Right ventricle myocardium inferior (tissue), 1 donor: ENCODE measurements at regions not wholly inside any gene's neighbourhood (a gene's known extent, or its start where the extent isn't known, plus 50 kb on each side); places are given as distances from the start of the nearest gene placed in this dataset.
A peak's percentile ranks its signal among the peaks of the same experiment; 100 is the strongest.

Experiments used
- ATAC-seq: fragments of 200-7000 bp; cut with Tn5 transposase; one replicate; pipeline ENCODE4 v1.9.1; 2020; ENCODE audit warnings: mild to moderate bottlenecking, moderate library complexity
- DNase-seq: peaks from one replicate; pipeline ENCODE4 v3.0.0; 2021; ENCODE audit errors: missing footprints
- intact Hi-C: fragments of 100-400 bp; cut with DNase I; formaldehyde crosslinking; loops from one replicate; pipeline ENCODE4 v1.11.0; 2022
- donor health status: DM: no; HTN: yes; CAD: no; lungs with severe emphysema.

DNA sequence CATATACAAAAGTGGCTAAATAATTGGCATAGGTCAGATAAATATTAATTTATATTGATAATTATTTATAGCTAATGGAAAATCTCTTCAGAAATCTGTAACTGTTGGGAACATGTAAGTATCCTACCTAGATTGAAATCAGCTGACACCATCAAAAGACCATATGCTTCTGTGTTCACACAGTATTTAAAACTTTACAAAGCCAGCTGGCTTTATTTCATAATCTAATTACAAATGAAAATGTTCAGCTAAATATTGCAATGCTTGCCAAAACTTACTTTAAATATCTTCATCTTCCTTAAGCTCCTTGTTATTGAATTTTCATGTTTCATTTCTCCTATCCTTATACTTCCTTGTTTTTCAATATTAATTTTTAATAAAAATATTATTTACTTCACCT, 190.9 kb upstream of the DOK6 start:
- intact Hi-C loops = no loop called here
- ATAC-seq (no peak), DNase-seq (no peak)

- DNase-seq (no peak), ATAC-seq (no peak)
- intact Hi-C loops = no loop called here
These were observed 186.8 kb upstream of the DOK6 start for GRCh38 chr18:69213842-69214241.

GRCh38 chr18:69215161-69215560, 185.5 kb upstream of the DOK6 start:
- intact Hi-C loops = no loop called here
- no peak for DNase-seq
- ATAC-seq = no peak

- intact Hi-C loops = no loop called here
- no peak for ATAC-seq
- DNase-seq = no peak
These were observed 184.4 kb upstream of the DOK6 start for GRCh38 chr18:69216321-69216720.

- ATAC-seq = no peak
- no peak for DNase-seq
- intact Hi-C loops = no loop called here
These were observed 183.3 kb upstream of the DOK6 start for GRCh38 chr18:69217196-69218000.

GRCh38 chr18:69220529-69220928, 180.2 kb upstream of the DOK6 start:
- DNase-seq (no peak), ATAC-seq (no peak)
- intact Hi-C loops = no loop called here

DNA sequence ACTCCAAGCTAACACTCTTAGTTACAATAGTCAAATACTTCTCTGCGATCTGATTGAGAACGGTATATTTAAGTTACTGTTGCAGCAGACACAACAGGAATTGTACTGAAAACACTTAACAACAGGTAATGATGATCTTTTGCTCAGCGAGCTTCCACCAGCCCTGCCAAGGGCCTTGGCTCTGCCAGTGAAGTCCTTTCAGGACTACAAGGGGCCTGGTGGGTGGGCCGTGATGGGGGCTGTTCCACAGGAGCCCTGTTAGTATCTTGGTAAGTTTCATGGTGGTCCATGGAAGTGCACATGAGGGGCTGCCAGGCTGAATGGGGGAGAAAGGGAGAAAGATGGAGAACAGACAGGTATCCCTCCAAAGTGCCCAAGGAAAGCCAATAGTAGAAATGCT, 178.6 kb upstream of the DOK6 start:
- no peak for DNase-seq
- no peak for ATAC-seq
- intact Hi-C loops = no loop called here

GRCh38 chr18:69226971-69227370, 173.7 kb upstream of the DOK6 start:
- DNase-seq (no peak), ATAC-seq (no peak)
- intact Hi-C loops = no loop called here

DNA sequence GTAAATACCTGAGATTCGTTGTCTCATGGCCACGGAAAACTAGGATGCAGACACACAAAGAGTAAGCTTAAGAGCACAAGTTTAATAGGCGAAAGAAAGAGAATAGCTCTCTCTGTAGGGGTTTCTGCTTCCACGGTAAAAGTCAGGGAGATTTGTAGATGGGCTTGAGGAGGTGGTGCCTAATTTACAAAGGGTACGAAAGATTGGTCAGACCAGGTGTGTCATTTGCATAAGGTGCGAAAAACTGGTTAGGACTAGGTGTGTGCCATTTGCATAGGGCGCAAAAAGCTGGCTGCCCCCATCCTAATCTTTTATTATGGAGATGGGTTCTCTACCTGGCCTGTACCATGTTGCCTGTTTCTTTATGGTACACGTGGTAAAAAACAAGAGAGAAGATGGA, 170.5 kb upstream of the DOK6 start:
- no peak for ATAC-seq
- DNase-seq = no peak
- intact Hi-C loops = loop anchor here (5.0 kb wide), 1 partner anchor 88 kb away; no protein-coding TSS in a partner anchor

GRCh38 chr18:69233465-69234054, 167.1 kb upstream of the DOK6 start:
- intact Hi-C loops = loop anchor here (5.0 kb wide), 1 partner anchor 91 kb away; no protein-coding TSS in a partner anchor

DNA sequence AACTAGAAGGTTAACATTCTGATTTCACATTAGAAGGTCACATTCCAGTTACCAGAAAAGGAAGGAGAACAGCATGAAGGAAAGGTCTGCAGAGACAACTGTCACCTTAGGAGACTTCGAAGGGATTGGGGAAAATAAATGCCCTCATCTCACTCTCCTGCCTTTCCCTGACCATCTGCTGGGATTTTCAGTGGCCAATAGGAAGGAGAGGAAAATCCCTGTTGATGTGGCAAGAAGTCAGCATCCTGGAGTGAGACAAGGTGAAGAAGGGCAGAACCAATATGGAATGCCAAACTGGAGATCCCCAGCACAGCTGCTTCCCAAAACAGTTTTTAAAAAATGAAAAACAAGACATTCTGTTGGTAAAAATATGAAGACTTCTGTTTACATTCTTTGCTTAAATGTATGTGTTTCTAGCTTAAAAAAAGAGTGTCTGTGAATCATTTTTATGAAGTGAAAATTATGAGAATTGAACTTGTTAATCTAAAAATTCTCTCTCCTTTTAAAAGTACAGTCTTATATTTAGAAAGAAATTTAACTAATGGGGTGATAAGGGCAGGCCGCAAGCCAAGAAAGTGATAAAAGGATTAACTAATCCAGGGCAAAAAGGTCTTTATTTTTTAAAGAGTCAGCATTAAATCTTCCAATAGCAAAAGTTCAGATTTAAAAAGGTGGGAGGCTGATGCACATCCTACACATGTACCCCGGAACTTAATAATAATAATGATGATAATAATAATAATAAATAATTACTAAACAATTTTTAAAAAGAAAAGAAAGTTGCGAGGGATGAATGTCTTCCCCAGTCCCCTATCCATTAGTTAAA, 160.6 kb upstream of the DOK6 start:
- DNase-seq (no peak), ATAC-seq (no peak)
- intact Hi-C loops = no loop called here

More at GRCh38 chr18:69233465-69234054, 167.1 kb upstream of the DOK6 start:
- peak; percentile 78 for ATAC-seq
- DNase-seq = no peak

- intact Hi-C loops = no loop called here
- DNase-seq (no peak), ATAC-seq (no peak)
These were observed 154.7 kb upstream of the DOK6 start for GRCh38 chr18:69246027-69246426.

DNA sequence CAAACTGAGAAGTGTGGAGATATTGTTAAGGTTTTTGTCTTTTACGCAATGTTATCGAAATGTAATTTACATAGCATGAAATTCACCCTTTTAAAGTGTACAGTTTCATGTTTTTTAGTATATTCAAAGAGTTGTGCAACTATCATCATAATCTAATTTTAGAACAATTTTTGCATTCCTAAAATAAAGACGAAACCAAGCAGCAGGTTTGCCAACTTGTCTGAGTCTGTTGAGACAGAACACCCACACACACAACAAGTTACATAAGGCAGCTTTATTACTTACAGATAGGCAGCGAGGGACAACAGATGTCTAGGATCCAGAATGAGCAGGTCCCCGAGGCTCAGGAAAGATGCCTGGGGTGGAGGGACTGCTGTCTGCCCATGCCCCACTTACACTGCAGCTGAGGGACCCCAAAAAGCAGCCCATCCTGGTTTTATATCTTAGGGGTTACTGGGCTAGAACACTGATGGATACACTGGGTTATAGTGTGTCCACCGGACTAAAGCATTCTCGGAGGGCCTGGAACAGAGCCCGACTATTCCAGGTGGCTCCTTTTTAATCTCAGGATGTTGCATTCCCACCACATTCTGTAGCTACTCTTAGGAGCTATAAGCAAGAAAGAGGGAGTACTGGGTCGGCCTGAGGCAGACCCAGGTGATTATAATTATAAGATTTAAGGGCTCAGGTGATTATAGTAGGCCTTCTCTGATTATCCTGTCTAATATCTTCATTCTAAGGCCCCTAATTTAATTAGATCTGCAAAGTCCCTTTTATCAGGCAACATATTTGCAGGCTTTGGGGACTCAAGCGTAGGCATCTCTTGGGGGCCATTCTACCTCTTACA, 150.2 kb upstream of the DOK6 start:
- ATAC-seq (no peak), DNase-seq (no peak)
- intact Hi-C loops = no loop called here

DNA sequence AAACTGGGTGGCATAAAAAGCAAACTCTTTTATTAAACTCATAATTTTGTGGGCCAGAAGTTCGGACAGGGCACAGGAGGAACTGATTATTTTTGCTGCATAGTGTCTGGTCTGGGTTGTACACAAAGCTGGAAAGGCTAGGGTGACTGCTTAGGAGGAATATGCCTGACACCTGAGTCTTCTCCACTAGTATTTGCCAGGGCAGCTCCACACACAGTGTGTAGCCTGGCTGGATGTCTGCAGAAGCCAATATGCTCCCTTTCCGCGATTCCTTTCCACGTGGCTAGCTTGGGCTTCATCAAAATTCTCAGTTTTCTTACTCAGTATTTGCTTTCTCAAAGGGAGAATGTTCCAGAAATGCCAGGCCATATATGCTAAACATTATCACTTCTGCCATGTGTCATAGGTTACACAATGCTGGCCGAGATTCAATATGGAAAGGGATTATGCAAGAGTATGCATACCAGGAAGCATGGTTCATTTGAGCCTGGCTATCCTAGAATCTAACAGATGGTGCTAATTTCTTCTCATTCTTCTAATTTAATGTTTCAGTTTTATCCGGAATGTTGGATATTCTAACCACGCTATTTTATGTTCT, 142.7 kb upstream of the DOK6 start:
- ATAC-seq = no peak
- intact Hi-C loops = no loop called here
- no peak for DNase-seq

- intact Hi-C loops = no loop called here
- DNase-seq = no peak
- ATAC-seq = no peak
These were observed 141.4 kb upstream of the DOK6 start for GRCh38 chr18:69259282-69259681.

GRCh38 chr18:69261406-69261805, 139.3 kb upstream of the DOK6 start:
- ATAC-seq = no peak
- intact Hi-C loops = no loop called here

GRCh38 chr18:69265656-69266055, 135.0 kb upstream of the DOK6 start:
- DNase-seq (no peak), ATAC-seq (no peak)
- intact Hi-C loops = no loop called here

More at GRCh38 chr18:69261406-69261805, 139.3 kb upstream of the DOK6 start:
- DNase-seq = no peak

GRCh38 chr18:69267895-69268294, 132.8 kb upstream of the DOK6 start:
- ATAC-seq = no peak
- intact Hi-C loops = no loop called here
- no peak for DNase-seq
